Endothelial cell of umbilical vein (primary cell): ENCODE measurements at regions not wholly inside any gene's neighbourhood (a gene's known extent, or its start where the extent isn't known, plus 50 kb on each side); places are given as distances from the start of the nearest gene placed in this dataset.

Experiments
- BruUV-seq: library from RNA; stranded (reverse); fragments of 400-500 nt; replicated peaks from 2 replicates; lab custom pipeline; 2021; lab: Mats Ljungman, UMichigan
- CTCF ChIA-PET: fragments of 300-600, 350-600 bp; sonication (Branson Sonifier 250); formaldehyde crosslinking; loops from one replicate; lab custom pipeline; 2021; ENCODE audit warnings: antibody characterized with exemption, inconsistent platforms; lab: Charles Lee
- POLR2A ChIA-PET: fragments of 300-600, 350-600 bp; sonication (Branson Sonifier 250); formaldehyde crosslinking; loops from one replicate; lab custom pipeline; 2021; ENCODE audit warnings: antibody characterized with exemption, inconsistent platforms; lab: Charles Lee
- DNase-seq: peaks from one replicate; pipeline ENCODE4 v3.0.0-alpha.2; 2011; ENCODE audit warnings: low read depth, low spot score
- FAIRE-seq: peaks from 2 replicates; lab custom pipeline; 2011; peaks lifted over from hg19 to GRCh38; lab: Jason Lieb, UNC
- H2AFZ ChIP-seq: 2 replicates; pipeline ENCODE4 v1.6.0; 2012; ENCODE audit warnings: low read depth, low read length, control low read depth, inconsistent platforms
- H3K27ac ChIP-seq: 2 replicates; pipeline ENCODE4 v1.5.1; 2011; ENCODE audit warnings: low read depth, mild to moderate bottlenecking, control low read depth, low read length, moderate library complexity; ENCODE audit not compliant: insufficient read depth
- H3K27me3 ChIP-seq, 2 experiments: 2 replicates each; pipeline versions ENCODE4 v1.6.0 to v1.6.1; 2011; ENCODE audit warnings: low read length in 2 of 2, mixed read lengths in 1 of 2; ENCODE audit not compliant: control insufficient read depth in 2 of 2, insufficient read depth in 2 of 2
- H3K36me3 ChIP-seq, 2 experiments: 2 replicates in 1 of 2; 3 replicates in 1 of 2; pipeline ENCODE4 v1.5.1; 2011; ENCODE audit warnings: low read length in 2 of 2, mild to moderate bottlenecking in 1 of 2, moderate library complexity in 1 of 2; ENCODE audit not compliant: control insufficient read depth in 2 of 2, insufficient read depth in 2 of 2; ENCODE audit errors: extremely low read depth in 1 of 2
- H3K4me1 ChIP-seq: 3 replicates; pipeline ENCODE4 v1.5.1; 2011; ENCODE audit warnings: mild to moderate bottlenecking, low read length; ENCODE audit not compliant: control insufficient read depth, insufficient read depth; ENCODE audit errors: extremely low read depth
- H3K4me2 ChIP-seq: 2 replicates; pipeline ENCODE4 v1.6.1; 2011; ENCODE audit warnings: low read length, control low read depth, mixed read lengths; ENCODE audit not compliant: insufficient read depth
- H3K4me3 ChIP-seq, 3 experiments: fragments of 200-600 bp in 1 of 3; sonication (generic), shearing (Covaris generic) in 1 of 3; replicated peaks in 1 of 3; 2 replicates each; pipeline ENCODE4 v1.5.1; 2011 to 2016; ENCODE audit warnings: control low read depth in 3 of 3, low read length in 3 of 3, mild to moderate bottlenecking in 2 of 3, inconsistent platforms in 1 of 3, low read depth in 1 of 3, moderate library complexity in 1 of 3; ENCODE audit not compliant: insufficient read depth in 1 of 3
- H3K79me2 ChIP-seq: 2 replicates; pipeline ENCODE4 v1.6.0; 2012; ENCODE audit warnings: low read length, inconsistent platforms; ENCODE audit not compliant: control insufficient read depth, insufficient read depth
- H3K9ac ChIP-seq: replicated peaks from 2 replicates; pipeline ENCODE3; 2011; ENCODE audit warnings: low read length, control low read depth; ENCODE audit not compliant: insufficient read depth; ENCODE audit errors: extremely low read depth
- H3K9me1 ChIP-seq: replicated peaks from 3 replicates; pipeline ENCODE4 v1.6.0; 2011; ENCODE audit warnings: mild to moderate bottlenecking, low read length; ENCODE audit not compliant: control insufficient read depth, insufficient read depth; ENCODE audit errors: extremely low read depth
- H3K9me3 ChIP-seq: replicated peaks from 2 replicates; pipeline ENCODE4 v1.5.1; 2012; ENCODE audit warnings: low read length, inconsistent platforms; ENCODE audit not compliant: control insufficient read depth, insufficient read depth
- H4K20me1 ChIP-seq: replicated peaks from 2 replicates; pipeline ENCODE3; 2011; ENCODE audit warnings: mild to moderate bottlenecking, low read length; ENCODE audit not compliant: control insufficient read depth, insufficient read depth; ENCODE audit errors: extremely low read depth
- CTCF ChIP-seq, 2 donors: IDR thresholded peaks; 1 replicate in 1 of 2; 2 replicates in 1 of 2; pipeline ENCODE4 v1.5.1; 2011; ENCODE audit warnings: low read length in 2 of 2, mild to moderate bottlenecking in 2 of 2, moderate library complexity in 2 of 2, control low read depth in 1 of 2, inconsistent platforms in 1 of 2, low read depth in 1 of 2; ENCODE audit not compliant: insufficient read depth in 1 of 2; ENCODE audit errors: extremely low read depth in 1 of 2
- EZH2 ChIP-seq: IDR thresholded peaks from 2 replicates; pipeline ENCODE4 v1.6.1; 2012; ENCODE audit warnings: borderline replicate concordance, low read depth, mild to moderate bottlenecking, moderate library complexity, low read length, inconsistent platforms; ENCODE audit not compliant: severe bottlenecking
- FOS ChIP-seq: IDR thresholded peaks from 2 replicates; pipeline ENCODE4 v1.6.1; 2011; ENCODE audit warnings: mild to moderate bottlenecking, low read length, moderate library complexity, borderline replicate concordance; ENCODE audit not compliant: insufficient read depth
- JUN ChIP-seq: IDR thresholded peaks from 2 replicates; pipeline ENCODE4 v1.6.1; 2011; ENCODE audit warnings: borderline replicate concordance, low read depth; ENCODE audit not compliant: insufficient read length, insufficient read depth
- MAX ChIP-seq: IDR thresholded peaks from 2 replicates; pipeline ENCODE4 v1.6.1; 2011; ENCODE audit not compliant: insufficient read depth, insufficient read length
- POLR2A ChIP-seq: IDR thresholded peaks from 2 replicates; pipeline ENCODE4 v1.6.1; 2012; ENCODE audit warnings: low read depth, mild to moderate bottlenecking, control low read depth, low read length
- POLR2AphosphoS5 ChIP-seq: IDR thresholded peaks from 2 replicates; pipeline ENCODE4 v1.6.1; 2012; ENCODE audit warnings: low read depth, mild to moderate bottlenecking, control low read depth, low read length, moderate library complexity; ENCODE audit not compliant: insufficient read depth
- dilution Hi-C: fragments of 300-500 bp; cut with MboI; formaldehyde crosslinking; loops from one replicate; pipeline ENCODE4 v1.15.0; 2019; ENCODE audit warnings: low sequenced_read_pairs; ENCODE audit not compliant: extremely low pct_ligation_motif_present
- intact Hi-C: fragments of 100-400 bp; cut with micrococcal nuclease; formaldehyde crosslinking; loops from one replicate; pipeline ENCODE4 v1.10.0; 2022

- no TSS peak for BruUV-seq
- Histone ChIP-seq H3K79me2 (no peaks in the 10 kb centered on the region), H3K4me2 (no peak overlapping the region), H2AFZ (no peak overlapping the region), H3K9me3 (no peaks in the 10 kb centered on the region), H3K4me3 (no peak overlapping the region), H4K20me1 (no peaks in the 10 kb centered on the region), H3K27ac (no peak overlapping the region), H3K9ac (no peak overlapping the region), H3K9me1 (no peaks in the 10 kb centered on the region), H3K4me1 (no peaks in the 10 kb centered on the region), H3K27me3 (peaks cover 0 to 2% of the 10 kb centered on the region in 2 experiments), H3K36me3 (no peaks in the 10 kb centered on the region)
- POLR2A ChIA-PET: no interaction called here
- DNase-seq (no peak), FAIRE-seq (no peak)
- TF ChIP-seq JUN (no peak), POLR2AphosphoS5 (no peak), CTCF (IDR thresholded peaks at IDR 0.05; ENCODE audit: extremely low read depth in 1 of 2, insufficient read depth in 1 of 2, low read depth in 1 of 2, low read length in 2 of 2) (no peak), FOS (no peak), MAX (no peak), POLR2A (no peak), EZH2 (no peak)
- intact Hi-C loops (no loop called here), dilution Hi-C loops (no loop called here)
- CTCF ChIA-PET: no interaction called here
These were observed 123.1 kb upstream of the FREM1 start for GRCh38 chr9:15033316-15033715.
